ENCODE measurements at regions not wholly inside any gene's neighbourhood (a gene's known extent, or its start where the extent isn't known, plus 50 kb on each side); places are given as distances from the start of the nearest gene placed in this dataset.

GRCh38 chr5:130868186-130868840 lies 296.7 kb downstream of the HINT1 start:
- Histone ChIP-seq H3K9me3 (replicated peaks; ENCODE audit: control insufficient read depth, insufficient read depth, low read length) (no peaks in the 10 kb centered on the region), H3K4me3 (no peak overlapping the region), H3K4me1 (ENCODE audit: control insufficient read depth, insufficient read depth, low read length) (no peaks in the 10 kb centered on the region), H3K9ac (ENCODE audit: control insufficient read depth, insufficient read depth, low read length) (no peak overlapping the region), H3K27me3 (replicated peaks in 1 of 2; ENCODE audit: control insufficient read depth in 2 of 2, insufficient read depth in 2 of 2, low read length in 1 of 2) (no peaks in the 10 kb centered on the region), H3K36me3 (ENCODE audit: control insufficient read depth in 2 of 2, insufficient read depth in 2 of 2, low read length in 1 of 2) (no peaks in the 10 kb centered on the region), H3K4me2 (ENCODE audit: control insufficient read depth, insufficient read depth) (no peak overlapping the region), H2AFZ (ENCODE audit: control insufficient read depth, low read depth, low read length) (no peak overlapping the region), H4K20me1 (ENCODE audit: control insufficient read depth, insufficient read depth) (no peaks in the 10 kb centered on the region), H3K27ac (ENCODE audit: control insufficient read depth, insufficient read depth) (no peak overlapping the region), H3K79me2 (ENCODE audit: control insufficient read depth, insufficient read depth, low read length) (no peaks in the 10 kb centered on the region)
- in situ Hi-C loops (cut with MboI) = loop anchor here (5.0 to 10.0 kb wide), 2 partner anchors 244 to 546 kb away; no protein-coding TSS in a partner anchor
- ChIA-PET CTCF (no interaction called here), POLR2A (interaction anchor here (0.7 kb wide), 1 partner anchor 32 kb away, joined by 4 read pairs; no protein-coding TSS in a partner anchor), SMC1A (ENCODE audit: uncharacterized antibody, unreplicated experiment) (interaction anchor here (0.8 kb wide), 1 partner anchor 75 kb away, joined by 3 read pairs; no protein-coding TSS in a partner anchor), RAD21 (ENCODE audit: unreplicated experiment) (no interaction called here)
- 0% methylated on average over 1 of the region's 1 CpG for WGBS (ENCODE audit: insufficient coverage, insufficient replicate concordance, low lambda C conversion rate, missing lambda C conversion rate)
- intact Hi-C loops (cut with micrococcal nuclease; ENCODE audit: unreplicated experiment) = no loop called here
- ATAC-seq (no peak), FAIRE-seq (no peak), DNase-seq (ENCODE audit: low read depth, low spot score) (no peak)
- TF ChIP-seq FOXK2 (IDR thresholded peaks at IDR 0.05) = no peak
- no peak for TF ChIP-seq KDM1A (IDR thresholded peaks at IDR 0.05; ENCODE audit: borderline replicate concordance)
- no TSS peak for BruUV-seq (replicated peaks)

GRCh38 chr5:130845049-130845765 lies 319.8 kb downstream of the HINT1 start:
- 11% methylated on average over 1 of the region's 1 CpG for WGBS (ENCODE audit: insufficient coverage, insufficient replicate concordance, low lambda C conversion rate, missing lambda C conversion rate)
- in situ Hi-C loops (cut with MboI) (no loop called here), intact Hi-C loops (cut with micrococcal nuclease; ENCODE audit: unreplicated experiment) (no loop called here)
- BruUV-seq (replicated peaks) = no TSS peak
- no peaks in the 10 kb centered on the region for H3K79me2 ChIP-seq (ENCODE audit: control insufficient read depth, insufficient read depth, low read length)
- H4K20me1 ChIP-seq (ENCODE audit: control insufficient read depth, insufficient read depth) = no peaks in the 10 kb centered on the region
- FAIRE-seq (no peak), DNase-seq (ENCODE audit: low read depth, low spot score) (no peak), ATAC-seq (no peak)
- ChIA-PET POLR2A (no interaction called here), SMC1A (ENCODE audit: uncharacterized antibody, unreplicated experiment) (no interaction called here), RAD21 (ENCODE audit: unreplicated experiment) (no interaction called here), CTCF (interaction anchor here (1.5 kb wide), 1 partner anchor 14 kb away, joined by 3 read pairs; no protein-coding TSS in a partner anchor)
- no peak overlapping the region for H3K9ac ChIP-seq (ENCODE audit: control insufficient read depth, insufficient read depth, low read length)
- H3K4me2 ChIP-seq (ENCODE audit: control insufficient read depth, insufficient read depth) = no peak overlapping the region
- no peak overlapping the region for H3K4me3 ChIP-seq
- H3K27me3 ChIP-seq (replicated peaks in 1 of 2; ENCODE audit: control insufficient read depth in 2 of 2, insufficient read depth in 2 of 2, low read length in 1 of 2) = no peaks in the 10 kb centered on the region
- H3K9me3 ChIP-seq (replicated peaks; ENCODE audit: control insufficient read depth, insufficient read depth, low read length) = no peaks in the 10 kb centered on the region
- H3K27ac ChIP-seq (ENCODE audit: control insufficient read depth, insufficient read depth) = no peak overlapping the region
- H3K36me3 ChIP-seq (ENCODE audit: control insufficient read depth in 2 of 2, insufficient read depth in 2 of 2, low read length in 1 of 2) = no peaks in the 10 kb centered on the region
- TF ChIP-seq ATF7 (IDR thresholded peaks at IDR 0.05; ENCODE audit: low read depth) (no peak), PKNOX1 (IDR thresholded peaks at IDR 0.05) (no peak), SP1 (IDR thresholded peaks at IDR 0.05; ENCODE audit: low read depth, low read length) (no peak), RB1 (IDR thresholded peaks at IDR 0.05; ENCODE audit: borderline replicate concordance) (no peak), CHD4 (IDR thresholded peaks at IDR 0.05) (no peak), FOS (IDR thresholded peaks at IDR 0.05; ENCODE audit: borderline replicate concordance, extremely low read depth, insufficient read length) (no peak), IKZF1 (conservative IDR thresholded peaks at IDR 0.05) (no peak), SUPT20H (IDR thresholded peaks at IDR 0.05; ENCODE audit: borderline replicate concordance, control insufficient read depth, low read depth, low read length) (no peak), NR2C2 (IDR thresholded peaks at IDR 0.05; ENCODE audit: borderline replicate concordance, control insufficient read depth, insufficient read length, low read depth) (no peak)
- no peaks in the 10 kb centered on the region for H3K4me1 ChIP-seq (ENCODE audit: control insufficient read depth, insufficient read depth, low read length)
- no peak overlapping the region for H2AFZ ChIP-seq (ENCODE audit: control insufficient read depth, low read depth, low read length)
